GM13976 (cell line): ENCODE measurements at regions not wholly inside any gene's neighbourhood (a gene's known extent, or its start where the extent isn't known, plus 50 kb on each side); places are given as distances from the start of the nearest gene placed in this dataset.

Source experiments
- DNase-seq: peaks from one replicate; pipeline ENCODE4 v3.0.0; 2012; ENCODE audit warnings: low spot score
- in situ Hi-C: fragments of 300-500 bp; cut with MboI; formaldehyde crosslinking; loops from one replicate; pipeline ENCODE4 v1.12.0; 2022; ENCODE audit warnings: low sequenced_read_pairs, mixed read lengths, inconsistent platforms; ENCODE audit not compliant: unreplicated experiment
- TF ChIP-seq, protein P1 (sequence below): IDR thresholded peaks from 2 replicates; pipeline ENCODE4 v1.5.1; 2012; ENCODE audit warnings: borderline replicate concordance, mild to moderate bottlenecking; ENCODE audit not compliant: insufficient read depth; ENCODE audit errors: extremely low read depth, missing control alignments, control extremely low read depth

DNA sequence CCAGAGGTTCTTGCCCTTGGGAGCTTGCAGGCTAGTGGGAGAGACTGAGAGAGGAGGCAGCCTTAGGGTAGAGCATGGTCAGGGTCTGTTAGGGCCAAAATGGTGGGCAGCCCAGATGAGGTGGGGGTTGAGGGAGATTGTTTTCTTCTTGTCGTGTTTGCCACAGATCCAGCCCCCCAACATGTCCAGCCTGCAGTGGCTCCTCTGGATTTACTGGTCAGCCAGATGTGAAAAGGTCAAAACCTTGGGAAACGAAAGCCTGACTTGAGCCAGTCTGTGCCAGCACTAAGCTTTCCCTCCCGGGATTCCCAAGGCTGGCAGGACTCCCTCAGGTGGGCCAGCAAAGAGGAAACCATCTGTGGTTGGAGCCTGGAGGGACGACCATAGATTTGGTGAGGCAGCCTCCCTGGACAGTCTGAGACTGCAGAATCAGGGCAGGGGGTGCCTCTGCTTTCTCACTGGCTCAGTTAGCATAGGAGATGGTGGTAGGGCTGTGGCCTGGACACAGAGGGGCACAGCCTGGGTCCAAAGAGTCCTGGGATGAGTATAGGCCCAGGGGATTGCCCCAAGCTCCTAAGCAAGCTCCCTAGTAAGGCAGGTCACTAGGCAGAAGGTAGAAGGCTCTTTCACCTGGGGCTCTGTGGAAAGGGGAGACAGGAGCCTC lies 51.2 kb upstream of the PRR23C start:
- TF ChIP-seq, protein P1, sequence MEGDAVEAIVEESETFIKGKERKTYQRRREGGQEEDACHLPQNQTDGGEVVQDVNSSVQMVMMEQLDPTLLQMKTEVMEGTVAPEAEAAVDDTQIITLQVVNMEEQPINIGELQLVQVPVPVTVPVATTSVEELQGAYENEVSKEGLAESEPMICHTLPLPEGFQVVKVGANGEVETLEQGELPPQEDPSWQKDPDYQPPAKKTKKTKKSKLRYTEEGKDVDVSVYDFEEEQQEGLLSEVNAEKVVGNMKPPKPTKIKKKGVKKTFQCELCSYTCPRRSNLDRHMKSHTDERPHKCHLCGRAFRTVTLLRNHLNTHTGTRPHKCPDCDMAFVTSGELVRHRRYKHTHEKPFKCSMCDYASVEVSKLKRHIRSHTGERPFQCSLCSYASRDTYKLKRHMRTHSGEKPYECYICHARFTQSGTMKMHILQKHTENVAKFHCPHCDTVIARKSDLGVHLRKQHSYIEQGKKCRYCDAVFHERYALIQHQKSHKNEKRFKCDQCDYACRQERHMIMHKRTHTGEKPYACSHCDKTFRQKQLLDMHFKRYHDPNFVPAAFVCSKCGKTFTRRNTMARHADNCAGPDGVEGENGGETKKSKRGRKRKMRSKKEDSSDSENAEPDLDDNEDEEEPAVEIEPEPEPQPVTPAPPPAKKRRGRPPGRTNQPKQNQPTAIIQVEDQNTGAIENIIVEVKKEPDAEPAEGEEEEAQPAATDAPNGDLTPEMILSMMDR, result no peak
- in situ Hi-C loops, result no loop called here
- no peak for DNase-seq

DNA sequence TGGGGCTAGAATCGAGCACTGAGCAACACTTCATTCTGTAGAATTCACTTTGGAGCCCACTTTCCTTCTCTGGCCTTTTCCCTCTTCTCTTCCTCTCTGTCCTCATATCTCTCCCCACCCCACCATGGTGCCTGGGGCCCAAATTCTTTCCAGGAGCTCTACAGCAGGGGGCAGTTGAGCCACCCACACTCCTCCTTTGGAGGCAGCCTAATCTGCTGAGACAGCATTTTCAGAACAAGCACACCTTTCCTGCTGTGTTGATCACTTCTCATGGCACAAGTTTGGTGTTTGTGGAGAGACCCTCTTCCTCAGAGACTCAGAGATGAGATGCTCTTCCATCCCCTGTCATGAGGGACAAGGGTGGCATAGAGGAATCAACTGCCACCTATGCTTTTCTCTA lies 52.0 kb upstream of the PRR23C start:
- TF ChIP-seq, protein P1, result no peak
- DNase-seq, result no peak
- in situ Hi-C loops, result no loop called here

DNA sequence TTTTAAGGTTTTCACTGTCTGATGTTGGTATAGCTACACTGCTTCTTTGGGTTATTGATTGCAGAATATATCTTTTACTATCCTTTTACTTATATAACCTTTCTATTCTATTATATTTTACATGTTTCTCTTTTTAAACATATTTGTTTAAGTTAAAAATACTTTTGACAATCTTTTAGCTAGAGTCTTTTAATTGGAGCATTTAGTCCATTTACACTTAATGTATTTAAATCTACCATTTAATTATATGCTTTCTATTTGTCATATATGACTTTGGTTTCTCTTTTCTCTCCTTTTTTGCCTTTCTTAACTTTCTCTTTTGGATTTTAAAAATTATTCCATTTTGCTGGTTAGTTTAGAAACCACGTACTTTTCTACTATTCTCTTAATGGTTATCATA lies 53.7 kb upstream of the PRR23C start:
- in situ Hi-C loops, result no loop called here
- TF ChIP-seq, protein P1, result no peak
- no peak for DNase-seq

DNA sequence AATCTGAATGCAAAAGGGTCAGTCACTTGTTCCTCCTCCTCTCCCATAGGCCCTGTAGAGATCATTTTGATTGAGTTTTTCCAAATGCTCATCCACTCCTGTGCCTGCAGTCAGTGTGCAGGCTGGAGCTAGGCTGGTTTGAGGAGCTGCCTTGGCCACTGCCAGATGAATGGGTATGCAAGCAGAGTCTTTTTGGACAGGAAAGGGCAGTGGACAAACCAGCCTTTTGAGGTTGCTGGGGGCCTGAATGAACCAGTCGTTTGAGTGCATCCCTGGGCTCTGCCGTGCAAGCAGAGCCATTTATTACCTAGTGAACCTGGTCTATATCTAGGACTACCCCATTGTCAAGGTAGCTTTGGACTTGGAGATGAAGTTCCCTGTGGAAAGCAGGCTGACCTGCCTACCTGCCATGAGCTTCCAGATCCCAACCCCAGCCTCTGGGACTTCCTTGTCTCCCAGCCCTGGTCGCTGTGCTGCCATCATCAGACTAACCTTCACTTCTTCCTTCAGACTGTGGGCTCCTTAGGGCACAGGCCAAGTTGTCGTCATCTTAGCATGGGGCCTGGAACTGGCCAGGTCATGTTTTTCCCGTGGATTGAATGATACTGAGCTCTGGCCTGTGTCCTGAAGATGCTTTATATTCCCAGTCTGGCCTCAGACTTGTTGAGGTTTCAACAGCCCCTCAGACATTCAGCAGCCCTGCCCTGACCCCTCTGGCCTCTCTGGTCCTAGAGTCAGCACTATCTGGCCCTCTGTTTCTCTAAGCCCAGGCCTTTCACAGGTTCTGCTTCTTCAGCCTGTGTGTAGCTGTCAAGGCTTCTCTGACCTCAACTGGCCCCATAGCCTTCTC lies 55.5 kb upstream of the PRR23C start:
- in situ Hi-C loops, result no loop called here
- TF ChIP-seq, protein P1, result no peak
- DNase-seq, result no peak

DNA sequence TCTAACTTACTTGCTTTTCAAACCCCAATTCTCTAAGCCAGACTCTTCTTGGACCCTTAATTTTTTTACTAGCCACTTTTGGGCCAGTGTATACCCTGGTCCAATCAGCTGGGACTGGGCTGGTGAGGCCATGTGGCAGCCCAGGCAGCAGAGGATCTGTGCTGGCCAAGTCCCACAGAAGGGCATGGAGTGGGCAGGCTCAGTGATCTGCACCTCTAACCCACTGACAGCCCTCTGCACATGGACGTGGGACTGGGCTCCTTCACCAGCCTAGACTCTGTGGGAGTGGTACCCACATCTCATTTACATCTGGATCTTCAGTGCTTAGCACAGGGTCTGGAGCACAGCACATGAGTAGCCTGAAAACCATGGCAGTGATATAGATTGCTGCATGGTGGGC lies 56.1 kb upstream of the PRR23C start:
- DNase-seq, result no peak
- TF ChIP-seq, protein P1, result no peak
- in situ Hi-C loops, result no loop called here

DNA sequence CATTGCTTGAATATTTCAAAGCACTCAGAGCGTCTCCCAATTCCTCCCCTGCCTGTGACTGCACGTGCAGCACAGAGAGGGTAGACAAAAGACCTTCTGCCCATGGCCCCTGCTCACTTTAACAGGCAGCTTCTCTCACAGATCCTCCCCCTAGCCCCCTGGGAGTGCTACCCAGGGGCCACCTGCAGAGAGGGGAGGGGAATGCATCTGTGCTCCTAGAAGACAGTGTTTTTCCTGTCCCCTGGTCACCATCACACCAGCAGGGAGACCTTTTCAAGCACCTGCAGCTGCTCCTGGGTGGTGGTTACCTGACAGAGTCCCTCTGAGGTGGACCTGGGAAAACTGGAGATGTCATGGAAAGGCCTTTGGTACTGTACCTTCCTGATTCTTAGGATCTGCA lies 56.7 kb upstream of the PRR23C start:
- in situ Hi-C loops, result no loop called here
- TF ChIP-seq, protein P1, result no peak
- DNase-seq, result no peak

DNA sequence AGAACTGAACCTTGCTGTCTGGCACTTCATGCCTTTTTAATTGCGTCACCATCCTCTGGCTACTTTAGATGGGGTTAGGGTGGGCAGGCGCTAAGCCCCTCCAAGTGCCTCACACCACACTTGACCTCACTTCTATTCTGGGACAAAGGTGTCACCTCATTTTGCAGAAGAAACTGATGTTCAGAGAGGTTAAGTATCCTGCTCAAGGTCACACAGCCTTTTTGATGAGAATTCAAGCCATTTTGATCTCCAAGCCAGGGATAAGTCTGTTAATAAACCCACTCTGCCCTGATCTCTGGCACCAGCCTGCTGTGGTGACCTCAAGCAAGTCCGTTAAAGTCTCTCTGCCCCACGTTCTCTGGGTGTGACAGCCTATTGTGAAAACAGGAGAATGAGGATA lies 58.8 kb upstream of the PRR23C start:
- in situ Hi-C loops, result no loop called here
- TF ChIP-seq, protein P1, result no peak

More for the DNA sequence above, 58.8 kb upstream of the PRR23C start:
- DNase-seq, result no peak
